HL-60 (cell line): ENCODE measurements at regions not wholly inside any gene's neighbourhood (a gene's known extent, or its start where the extent isn't known, plus 50 kb on each side); places are given as distances from the start of the nearest gene placed in this dataset.

Source experiments
- DNase-seq, 2 experiments: peaks; one replicate each; pipeline ENCODE4 v3.0.0-alpha.2; 2010 to 2020; ENCODE audit warnings: low read depth in 1 of 2, low spot score in 1 of 2
- H3K27ac ChIP-seq: fragments of 250-450 bp; sonication (Bioruptor Pico); replicated peaks from 2 replicates; pipeline ENCODE4 v1.5.1; 2020; ENCODE audit warnings: mild to moderate bottlenecking, moderate library complexity
- H3K27me3 ChIP-seq: fragments of 250-450 bp; sonication (Bioruptor Pico); 2 replicates; pipeline ENCODE4 v1.5.1; 2021; ENCODE audit warnings: mild to moderate bottlenecking, moderate library complexity; ENCODE audit not compliant: insufficient read depth, poor library complexity, severe bottlenecking
- H3K4me3 ChIP-seq: replicated peaks from 2 replicates; pipeline ENCODE4 v1.5.1; 2011; ENCODE audit warnings: mild to moderate bottlenecking, control low read depth, low read length; ENCODE audit not compliant: insufficient read depth
- GABPA ChIP-seq: IDR thresholded peaks from 2 replicates; pipeline ENCODE4 v1.6.1; 2012; ENCODE audit warnings: low read depth
- POLR2AphosphoS5 ChIP-seq: IDR thresholded peaks from 2 replicates; pipeline ENCODE4 v1.6.1; 2012; ENCODE audit warnings: low read depth
- SPI1 ChIP-seq: IDR thresholded peaks from 2 replicates; pipeline ENCODE4 v1.6.1; 2012; ENCODE audit warnings: low read depth, mild to moderate bottlenecking, borderline replicate concordance
- TF ChIP-seq, protein P1 (sequence below): IDR thresholded peaks from one replicate; pipeline ENCODE4 v1.5.1; 2011; ENCODE audit warnings: low read length, control low read depth, inconsistent platforms; ENCODE audit not compliant: insufficient read depth
- TF ChIP-seq, protein P2 (sequence below): IDR thresholded peaks from 2 replicates; pipeline ENCODE4 v1.6.1; 2012; ENCODE audit warnings: low read depth; ENCODE audit not compliant: insufficient replicate concordance

GRCh38 chr11:128057786-128058395 lies 529.5 kb downstream of the ETS1 start:
- no peaks in the 10 kb centered on the region for H3K27me3 ChIP-seq
- no peak overlapping the region for H3K4me3 ChIP-seq
- no peak overlapping the region for H3K27ac ChIP-seq
- no peak for TF ChIP-seq GABPA
- TF ChIP-seq, protein P1, sequence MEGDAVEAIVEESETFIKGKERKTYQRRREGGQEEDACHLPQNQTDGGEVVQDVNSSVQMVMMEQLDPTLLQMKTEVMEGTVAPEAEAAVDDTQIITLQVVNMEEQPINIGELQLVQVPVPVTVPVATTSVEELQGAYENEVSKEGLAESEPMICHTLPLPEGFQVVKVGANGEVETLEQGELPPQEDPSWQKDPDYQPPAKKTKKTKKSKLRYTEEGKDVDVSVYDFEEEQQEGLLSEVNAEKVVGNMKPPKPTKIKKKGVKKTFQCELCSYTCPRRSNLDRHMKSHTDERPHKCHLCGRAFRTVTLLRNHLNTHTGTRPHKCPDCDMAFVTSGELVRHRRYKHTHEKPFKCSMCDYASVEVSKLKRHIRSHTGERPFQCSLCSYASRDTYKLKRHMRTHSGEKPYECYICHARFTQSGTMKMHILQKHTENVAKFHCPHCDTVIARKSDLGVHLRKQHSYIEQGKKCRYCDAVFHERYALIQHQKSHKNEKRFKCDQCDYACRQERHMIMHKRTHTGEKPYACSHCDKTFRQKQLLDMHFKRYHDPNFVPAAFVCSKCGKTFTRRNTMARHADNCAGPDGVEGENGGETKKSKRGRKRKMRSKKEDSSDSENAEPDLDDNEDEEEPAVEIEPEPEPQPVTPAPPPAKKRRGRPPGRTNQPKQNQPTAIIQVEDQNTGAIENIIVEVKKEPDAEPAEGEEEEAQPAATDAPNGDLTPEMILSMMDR, result no peak
- DNase-seq, result no peak

DNA sequence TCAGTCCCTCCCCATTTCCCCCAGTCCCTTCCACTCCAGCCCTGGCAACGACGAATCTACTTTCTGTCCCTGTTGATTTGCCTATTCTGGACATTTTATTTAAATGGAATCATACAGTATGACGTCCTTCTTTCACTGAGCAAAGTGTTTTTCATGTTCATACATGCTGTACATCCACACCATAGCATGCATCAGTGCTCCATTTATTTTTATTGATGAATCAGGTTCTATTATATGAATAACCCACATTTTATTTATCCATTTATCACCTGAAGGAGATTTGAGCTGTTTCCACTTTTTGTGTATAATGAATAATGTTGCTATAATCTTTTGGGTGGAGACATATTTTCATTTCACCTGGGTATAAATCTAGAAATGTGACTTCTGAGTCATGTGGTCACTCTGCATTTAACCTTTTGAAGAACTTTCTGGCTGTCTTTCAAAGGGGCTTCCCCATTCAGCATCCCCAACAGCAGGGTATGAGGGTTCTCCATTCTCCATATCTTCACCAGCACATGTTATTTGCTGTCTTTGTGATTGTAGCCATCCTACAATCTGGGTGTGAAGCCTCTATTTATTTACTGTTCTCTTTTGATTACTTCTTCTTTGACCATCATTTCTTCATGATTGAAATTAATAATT lies 531.7 kb downstream of the ETS1 start:
- no peaks in the 10 kb centered on the region for H3K27me3 ChIP-seq
- TF ChIP-seq, protein P2, sequence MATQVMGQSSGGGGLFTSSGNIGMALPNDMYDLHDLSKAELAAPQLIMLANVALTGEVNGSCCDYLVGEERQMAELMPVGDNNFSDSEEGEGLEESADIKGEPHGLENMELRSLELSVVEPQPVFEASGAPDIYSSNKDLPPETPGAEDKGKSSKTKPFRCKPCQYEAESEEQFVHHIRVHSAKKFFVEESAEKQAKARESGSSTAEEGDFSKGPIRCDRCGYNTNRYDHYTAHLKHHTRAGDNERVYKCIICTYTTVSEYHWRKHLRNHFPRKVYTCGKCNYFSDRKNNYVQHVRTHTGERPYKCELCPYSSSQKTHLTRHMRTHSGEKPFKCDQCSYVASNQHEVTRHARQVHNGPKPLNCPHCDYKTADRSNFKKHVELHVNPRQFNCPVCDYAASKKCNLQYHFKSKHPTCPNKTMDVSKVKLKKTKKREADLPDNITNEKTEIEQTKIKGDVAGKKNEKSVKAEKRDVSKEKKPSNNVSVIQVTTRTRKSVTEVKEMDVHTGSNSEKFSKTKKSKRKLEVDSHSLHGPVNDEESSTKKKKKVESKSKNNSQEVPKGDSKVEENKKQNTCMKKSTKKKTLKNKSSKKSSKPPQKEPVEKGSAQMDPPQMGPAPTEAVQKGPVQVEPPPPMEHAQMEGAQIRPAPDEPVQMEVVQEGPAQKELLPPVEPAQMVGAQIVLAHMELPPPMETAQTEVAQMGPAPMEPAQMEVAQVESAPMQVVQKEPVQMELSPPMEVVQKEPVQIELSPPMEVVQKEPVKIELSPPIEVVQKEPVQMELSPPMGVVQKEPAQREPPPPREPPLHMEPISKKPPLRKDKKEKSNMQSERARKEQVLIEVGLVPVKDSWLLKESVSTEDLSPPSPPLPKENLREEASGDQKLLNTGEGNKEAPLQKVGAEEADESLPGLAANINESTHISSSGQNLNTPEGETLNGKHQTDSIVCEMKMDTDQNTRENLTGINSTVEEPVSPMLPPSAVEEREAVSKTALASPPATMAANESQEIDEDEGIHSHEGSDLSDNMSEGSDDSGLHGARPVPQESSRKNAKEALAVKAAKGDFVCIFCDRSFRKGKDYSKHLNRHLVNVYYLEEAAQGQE, result no peak
- no peak for TF ChIP-seq POLR2AphosphoS5
- TF ChIP-seq, protein P1, result no peak
- TF ChIP-seq SPI1, result no peak
- no peak for TF ChIP-seq GABPA
- no peak for DNase-seq
- no peak overlapping the region for H3K27ac ChIP-seq
- no peak overlapping the region for H3K4me3 ChIP-seq

GRCh38 chr11:128053981-128054931 lies 533.1 kb downstream of the ETS1 start:
- H3K4me3 ChIP-seq, result no peak overlapping the region
- H3K27ac ChIP-seq, result no peak overlapping the region
- no peaks in the 10 kb centered on the region for H3K27me3 ChIP-seq
- DNase-seq, result no peak
- TF ChIP-seq SPI1 (peak; percentile 21; the same call in 1 of the 2 replicates), GABPA (no peak), POLR2AphosphoS5 (no peak)

DNA sequence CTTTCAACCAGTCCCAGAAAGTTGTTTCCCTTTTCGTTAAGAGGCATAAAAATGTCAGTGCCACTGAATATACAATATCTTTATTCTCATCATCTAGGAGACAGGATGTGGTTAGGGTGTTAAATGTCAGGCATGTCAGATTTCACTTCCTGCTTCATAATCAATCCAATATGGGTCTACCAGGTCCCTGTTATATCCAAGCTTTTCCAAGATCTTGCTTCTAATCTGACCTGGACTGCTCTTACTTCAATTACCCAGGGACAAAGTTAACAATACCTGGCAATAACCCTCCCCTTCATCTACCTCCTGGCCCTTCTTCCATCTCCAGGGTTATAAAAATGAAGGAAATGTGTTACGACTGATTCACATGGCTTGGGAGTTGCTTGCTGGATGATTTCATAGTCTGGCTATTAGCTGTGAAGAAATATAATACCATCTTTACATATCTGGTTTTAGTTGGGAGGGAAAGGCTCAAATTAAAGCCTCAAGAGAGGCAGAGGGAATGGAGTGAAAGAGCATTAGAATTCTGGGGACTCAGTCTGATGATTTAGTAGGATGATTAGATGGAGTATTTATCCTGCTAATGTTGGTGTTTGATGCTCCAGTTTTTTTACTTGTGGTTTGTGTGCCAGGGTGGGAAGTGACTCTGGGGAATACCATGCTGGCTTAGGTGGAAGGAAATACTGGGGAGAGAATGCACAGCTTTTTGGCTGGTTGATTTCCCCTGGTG lies 534.3 kb downstream of the ETS1 start:
- Histone ChIP-seq H3K27me3 (no peaks in the 10 kb centered on the region), H3K27ac (no peak overlapping the region), H3K4me3 (no peak overlapping the region)
- TF ChIP-seq, protein P1, result no peak
- TF ChIP-seq GABPA (no peak), SPI1 (no peak), POLR2AphosphoS5 (no peak)
- TF ChIP-seq, protein P2, result no peak
- DNase-seq, result no peak
